DOHH2 (cell line): ENCODE measurements at regions not wholly inside any gene's neighbourhood (a gene's known extent, or its start where the extent isn't known, plus 50 kb on each side); places are given as distances from the start of the nearest gene placed in this dataset.

Experiments used
- H3F3A ChIP-seq: fragments of 200-600 bp; sonication (generic), shearing (Covaris generic); 2 replicates; pipeline ENCODE4 v1.6.0; 2016; ENCODE audit warnings: antibody characterized with exemption, mild to moderate bottlenecking; ENCODE audit not compliant: control insufficient read depth, insufficient read depth
- H3K27ac ChIP-seq: fragments of 200-600 bp; sonication (generic); 2 replicates; pipeline ENCODE4 v1.5.1; 2014; ENCODE audit warnings: low read depth, mild to moderate bottlenecking, low read length, moderate library complexity
- H3K27me3 ChIP-seq: fragments of 200-600 bp; sonication (generic); 2 replicates; pipeline ENCODE4 v1.6.1; 2014; ENCODE audit warnings: mild to moderate bottlenecking, low read length, mixed read lengths; ENCODE audit not compliant: control insufficient read depth
- H3K36me3 ChIP-seq: fragments of 200-600 bp; sonication (generic); 2 replicates; pipeline ENCODE4 v1.6.1; 2014; ENCODE audit warnings: mild to moderate bottlenecking, low read length, moderate library complexity, mixed read lengths; ENCODE audit not compliant: control insufficient read depth
- H3K4me1 ChIP-seq: fragments of 200-600 bp; sonication (generic); 2 replicates; pipeline ENCODE4 v1.6.1; 2014; ENCODE audit warnings: mild to moderate bottlenecking, low read length, mixed read lengths; ENCODE audit not compliant: control insufficient read depth
- H3K4me2 ChIP-seq: fragments of 200-600 bp; sonication (generic); 2 replicates; pipeline ENCODE4 v1.6.0; 2014; ENCODE audit warnings: mild to moderate bottlenecking, low read length, moderate library complexity
- H3K4me3 ChIP-seq: fragments of 200-600 bp; sonication (generic); 2 replicates; pipeline ENCODE4 v1.5.1; 2014; ENCODE audit warnings: mild to moderate bottlenecking, low read length, mixed read lengths
- H3K79me2 ChIP-seq: fragments of 200-600 bp; sonication (generic); 2 replicates; pipeline ENCODE4 v1.6.1; 2014; ENCODE audit warnings: mild to moderate bottlenecking, low read length, mixed read lengths; ENCODE audit not compliant: control insufficient read depth
- H3K9me2 ChIP-seq: fragments of 200-600 bp; sonication (generic); replicated peaks from 2 replicates; pipeline ENCODE4 v1.6.1; 2014; ENCODE audit warnings: mild to moderate bottlenecking, low read length, mixed read lengths; ENCODE audit not compliant: control insufficient read depth
- H3K9me3 ChIP-seq: fragments of 200-600 bp; sonication (generic); 2 replicates; pipeline ENCODE4 v1.6.1; 2014; ENCODE audit warnings: antibody characterized with exemption, low read length, mixed read lengths; ENCODE audit not compliant: control insufficient read depth, insufficient read depth
- H4K20me1 ChIP-seq: fragments of 200-600 bp; sonication (generic); 2 replicates; pipeline ENCODE4 v1.6.0; 2014; ENCODE audit warnings: low read depth, mild to moderate bottlenecking, antibody characterized with exemption, low read length, moderate library complexity; ENCODE audit not compliant: control insufficient read depth, insufficient read depth
- EZH2phosphoT487 ChIP-seq: fragments of 200-600 bp; sonication (generic); IDR thresholded peaks from 2 replicates; pipeline ENCODE4 v1.6.1; 2017; ENCODE audit warnings: borderline replicate concordance, mild to moderate bottlenecking, antibody characterized with exemption, low read length, moderate library complexity, mixed read lengths
- TF ChIP-seq, protein P1 (sequence below): fragments of 200-600 bp; sonication (generic); IDR thresholded peaks from one replicate; pipeline ENCODE4 v1.5.1; 2014; ENCODE audit warnings: antibody characterized with exemption, mild to moderate bottlenecking, low read depth, low read length; ENCODE audit not compliant: poor library complexity, severe bottlenecking

DNA sequence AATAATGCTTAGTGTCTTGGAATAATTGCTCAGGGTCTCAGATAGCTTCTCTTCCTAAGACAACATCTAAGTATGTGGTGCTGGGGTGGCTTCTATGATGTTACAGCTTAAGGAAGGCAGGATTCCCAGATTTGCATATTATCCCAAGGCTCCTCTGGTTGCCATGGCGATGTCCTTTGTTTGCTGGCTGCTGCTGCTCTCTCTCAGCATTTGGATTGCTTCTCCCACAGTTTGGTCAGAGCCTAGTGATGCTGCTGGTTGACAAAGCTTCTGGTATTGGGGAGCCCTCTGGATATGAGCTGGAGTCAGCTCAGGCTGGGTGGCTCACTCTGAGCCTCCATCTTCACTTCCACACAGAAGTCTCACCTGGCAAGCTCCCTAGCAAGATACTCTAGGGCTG, 56.4 kb upstream of the FBXO33 start:
- no peak overlapping the region for H3K27ac ChIP-seq
- H3K79me2 ChIP-seq = no peaks in the 10 kb centered on the region
- no peak for TF ChIP-seq EZH2phosphoT487
- TF ChIP-seq, protein P1, sequence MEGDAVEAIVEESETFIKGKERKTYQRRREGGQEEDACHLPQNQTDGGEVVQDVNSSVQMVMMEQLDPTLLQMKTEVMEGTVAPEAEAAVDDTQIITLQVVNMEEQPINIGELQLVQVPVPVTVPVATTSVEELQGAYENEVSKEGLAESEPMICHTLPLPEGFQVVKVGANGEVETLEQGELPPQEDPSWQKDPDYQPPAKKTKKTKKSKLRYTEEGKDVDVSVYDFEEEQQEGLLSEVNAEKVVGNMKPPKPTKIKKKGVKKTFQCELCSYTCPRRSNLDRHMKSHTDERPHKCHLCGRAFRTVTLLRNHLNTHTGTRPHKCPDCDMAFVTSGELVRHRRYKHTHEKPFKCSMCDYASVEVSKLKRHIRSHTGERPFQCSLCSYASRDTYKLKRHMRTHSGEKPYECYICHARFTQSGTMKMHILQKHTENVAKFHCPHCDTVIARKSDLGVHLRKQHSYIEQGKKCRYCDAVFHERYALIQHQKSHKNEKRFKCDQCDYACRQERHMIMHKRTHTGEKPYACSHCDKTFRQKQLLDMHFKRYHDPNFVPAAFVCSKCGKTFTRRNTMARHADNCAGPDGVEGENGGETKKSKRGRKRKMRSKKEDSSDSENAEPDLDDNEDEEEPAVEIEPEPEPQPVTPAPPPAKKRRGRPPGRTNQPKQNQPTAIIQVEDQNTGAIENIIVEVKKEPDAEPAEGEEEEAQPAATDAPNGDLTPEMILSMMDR = no peak
- no peaks in the 10 kb centered on the region for H3K4me1 ChIP-seq
- no peaks in the 10 kb centered on the region for H3F3A ChIP-seq
- H3K9me3 ChIP-seq = no peaks in the 10 kb centered on the region
- H3K4me3 ChIP-seq = no peak overlapping the region
- no peaks in the 10 kb centered on the region for H4K20me1 ChIP-seq
- no peaks in the 10 kb centered on the region for H3K9me2 ChIP-seq
- no peaks in the 10 kb centered on the region for H3K27me3 ChIP-seq
- no peak overlapping the region for H3K4me2 ChIP-seq
- no peaks in the 10 kb centered on the region for H3K36me3 ChIP-seq

DNA sequence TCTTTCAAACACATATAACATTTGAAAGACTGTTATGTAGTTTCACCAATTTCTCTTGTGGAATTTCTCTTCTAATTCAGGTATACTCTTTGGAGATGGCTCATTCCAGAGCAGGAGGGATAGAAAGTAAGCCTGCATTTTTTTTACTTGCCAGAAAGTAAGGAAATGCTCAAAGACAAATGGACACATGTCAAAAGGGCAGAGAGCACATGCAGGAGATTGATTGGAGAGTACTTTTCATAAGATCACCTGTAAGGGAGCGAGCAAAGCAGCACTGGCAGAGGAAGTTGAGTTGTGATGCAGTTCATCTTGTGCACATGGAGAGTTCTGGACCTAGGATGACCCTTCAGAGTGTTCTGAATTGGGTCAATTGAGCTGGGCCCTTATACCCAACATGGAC, 51.4 kb upstream of the FBXO33 start:
- TF ChIP-seq EZH2phosphoT487 = no peak
- TF ChIP-seq, protein P1 = no peak
- H4K20me1 ChIP-seq = no peaks in the 10 kb centered on the region
- no peak overlapping the region for H3K4me2 ChIP-seq
- H3K4me3 ChIP-seq = no peak overlapping the region
- no peaks in the 10 kb centered on the region for H3F3A ChIP-seq
- H3K79me2 ChIP-seq = no peaks in the 10 kb centered on the region
- H3K36me3 ChIP-seq = no peaks in the 10 kb centered on the region
- H3K27ac ChIP-seq = no peak overlapping the region
- no peaks in the 10 kb centered on the region for H3K9me3 ChIP-seq
- H3K4me1 ChIP-seq = no peaks in the 10 kb centered on the region
- no peaks in the 10 kb centered on the region for H3K27me3 ChIP-seq
- no peaks in the 10 kb centered on the region for H3K9me2 ChIP-seq
